ELF-1 (cell line): ENCODE measurements at regions not wholly inside any gene's neighbourhood (a gene's known extent, or its start where the extent isn't known, plus 50 kb on each side); places are given as distances from the start of the nearest gene placed in this dataset.

Experiments used
- DNase-seq: peaks from one replicate; pipeline ENCODE4 v3.0.0-alpha.2; 2016; ENCODE audit warnings: low read depth, low spot score

DNA sequence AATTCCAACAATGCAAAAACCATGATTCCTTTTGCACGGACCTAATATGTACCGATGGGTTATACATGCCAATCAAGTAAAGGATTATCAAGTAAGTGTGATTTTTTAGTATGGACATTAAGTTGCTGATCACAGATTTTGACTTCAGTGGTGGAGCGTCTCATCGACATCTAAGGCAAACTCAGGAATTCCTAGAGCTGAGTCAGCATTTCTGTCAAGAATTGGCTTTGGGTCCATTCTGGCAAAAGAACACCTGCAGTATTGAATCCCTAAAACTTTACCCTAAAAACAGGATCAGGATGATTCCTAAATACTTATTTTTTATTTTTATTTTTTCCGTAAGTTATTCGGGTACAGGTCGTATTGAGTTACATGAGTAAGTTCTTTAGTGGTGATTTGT is 83.6 kb downstream of the HPGD start:
- no peak for DNase-seq

GRCh38 chr4:174437749-174438148 is 84.5 kb downstream of the HPGD start:
- no peak for DNase-seq

- no peak for DNase-seq
Observed at GRCh38 chr4:174437324-174437723, 85.0 kb downstream of the HPGD start.

- no peak for DNase-seq
Observed at GRCh38 chr4:174436377-174436776, 85.9 kb downstream of the HPGD start.

DNA sequence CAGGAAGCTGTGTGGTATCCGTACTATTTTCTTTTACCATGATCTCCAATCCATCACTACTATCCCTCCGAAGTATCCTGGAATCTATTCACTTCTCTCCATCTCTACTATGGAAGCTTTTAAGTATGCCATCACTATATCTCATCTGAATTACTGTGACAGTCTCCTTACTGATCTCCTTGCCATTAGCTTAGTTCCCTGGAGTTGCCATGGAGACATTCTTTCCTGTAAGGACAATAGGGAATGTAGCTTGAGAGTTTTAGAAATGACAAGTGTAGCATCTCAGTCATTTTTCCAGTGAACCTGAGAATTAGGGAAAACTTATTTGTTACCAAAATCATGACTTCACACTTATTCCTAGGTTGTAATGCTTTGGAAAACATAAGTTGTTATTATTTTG is 86.3 kb downstream of the HPGD start:
- no peak for DNase-seq

DNA sequence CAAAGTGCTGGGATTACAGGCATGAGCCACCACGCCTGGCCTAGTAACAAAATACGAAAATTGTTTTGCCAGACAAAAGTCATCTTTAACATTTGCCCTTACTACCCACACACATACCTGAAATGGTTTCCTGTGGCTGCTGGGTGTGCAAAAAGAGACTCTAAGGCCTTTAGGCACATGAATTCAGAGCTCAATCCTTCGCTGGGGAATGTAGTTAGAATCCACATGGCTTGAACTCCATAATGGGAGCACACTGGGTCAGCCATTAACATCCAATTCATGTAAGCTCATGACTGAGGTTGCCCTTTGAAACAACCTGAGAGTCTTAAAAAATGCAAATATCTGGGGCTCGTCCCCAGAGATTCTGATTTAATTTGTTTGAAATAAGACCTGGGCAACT is 87.8 kb downstream of the HPGD start:
- DNase-seq = no peak

DNA sequence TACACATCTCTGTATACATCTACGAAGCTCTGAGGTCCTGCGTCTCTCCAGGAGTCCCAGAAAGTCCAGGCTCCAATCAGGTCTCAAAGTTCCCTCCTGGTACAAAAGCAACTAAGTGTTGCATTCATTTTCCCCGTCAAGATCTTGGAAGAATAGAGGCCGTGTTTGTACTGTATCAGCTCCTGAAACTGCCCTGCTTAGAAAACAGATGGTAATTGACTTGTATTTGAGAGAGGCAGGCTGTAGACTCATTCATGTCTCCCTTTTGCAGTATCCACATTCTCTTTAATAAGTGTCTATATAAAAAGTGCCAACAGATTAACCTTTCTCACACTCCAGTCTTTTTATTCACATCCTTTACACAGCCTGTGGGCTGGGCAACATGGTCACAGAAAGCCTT is 91.7 kb downstream of the HPGD start:
- no peak for DNase-seq

GRCh38 chr4:174429701-174430410 is 92.4 kb downstream of the HPGD start:
- DNase-seq = no peak

GRCh38 chr4:174427571-174428140 is 94.6 kb downstream of the HPGD start:
- no peak for DNase-seq

- no peak for DNase-seq
Observed at GRCh38 chr4:174425669-174426068, 96.6 kb downstream of the HPGD start.

GRCh38 chr4:174423257-174423944 is 98.9 kb downstream of the HPGD start:
- no peak for DNase-seq

GRCh38 chr4:174422893-174423256 is 99.4 kb downstream of the HPGD start:
- DNase-seq = no peak

DNA sequence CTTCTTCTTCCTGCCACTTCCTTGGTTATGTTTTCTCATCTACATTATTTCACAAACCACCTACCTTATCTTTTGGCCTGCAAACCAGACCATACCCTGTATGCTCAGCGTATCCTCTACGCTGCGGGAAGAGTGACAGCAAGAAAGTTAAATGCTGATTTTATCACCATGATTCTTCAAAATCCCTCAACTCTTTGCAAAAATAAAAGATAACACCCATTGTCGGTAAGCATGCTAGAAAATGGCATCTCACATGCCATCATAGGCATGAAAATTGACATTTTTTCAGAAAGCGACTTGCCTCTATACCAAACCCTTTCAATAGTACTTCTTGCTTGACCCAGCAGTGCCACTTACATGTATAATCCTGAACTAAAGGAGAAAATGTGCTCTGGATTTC is 102.0 kb downstream of the HPGD start:
- DNase-seq = no peak

DNA sequence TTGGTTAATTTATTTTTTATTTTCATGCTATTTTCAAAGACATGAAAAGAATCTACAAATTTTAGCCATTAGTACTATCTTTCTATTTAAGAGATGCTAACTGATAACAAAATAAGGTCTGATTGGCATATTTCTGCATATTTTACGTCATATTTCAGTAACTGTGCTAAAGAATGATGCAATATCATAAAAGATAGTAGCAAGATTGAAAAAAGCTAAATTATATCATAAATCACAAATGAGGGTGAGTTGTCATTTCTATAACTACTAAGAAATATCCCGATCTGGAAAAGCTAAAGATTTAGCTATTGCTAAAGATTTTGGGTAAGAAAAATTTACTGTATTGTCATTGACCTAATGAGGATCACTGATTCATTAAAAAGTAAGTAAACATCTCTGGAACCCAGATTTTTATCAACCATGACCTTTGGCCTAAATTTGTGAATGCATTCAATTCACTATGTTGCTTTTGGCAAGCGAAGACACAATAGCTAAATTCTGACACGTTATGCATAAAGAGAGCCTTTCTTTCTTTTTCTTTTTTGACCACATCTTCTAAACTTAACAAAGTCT is 103.6 kb downstream of the HPGD start:
- DNase-seq = no peak

DNA sequence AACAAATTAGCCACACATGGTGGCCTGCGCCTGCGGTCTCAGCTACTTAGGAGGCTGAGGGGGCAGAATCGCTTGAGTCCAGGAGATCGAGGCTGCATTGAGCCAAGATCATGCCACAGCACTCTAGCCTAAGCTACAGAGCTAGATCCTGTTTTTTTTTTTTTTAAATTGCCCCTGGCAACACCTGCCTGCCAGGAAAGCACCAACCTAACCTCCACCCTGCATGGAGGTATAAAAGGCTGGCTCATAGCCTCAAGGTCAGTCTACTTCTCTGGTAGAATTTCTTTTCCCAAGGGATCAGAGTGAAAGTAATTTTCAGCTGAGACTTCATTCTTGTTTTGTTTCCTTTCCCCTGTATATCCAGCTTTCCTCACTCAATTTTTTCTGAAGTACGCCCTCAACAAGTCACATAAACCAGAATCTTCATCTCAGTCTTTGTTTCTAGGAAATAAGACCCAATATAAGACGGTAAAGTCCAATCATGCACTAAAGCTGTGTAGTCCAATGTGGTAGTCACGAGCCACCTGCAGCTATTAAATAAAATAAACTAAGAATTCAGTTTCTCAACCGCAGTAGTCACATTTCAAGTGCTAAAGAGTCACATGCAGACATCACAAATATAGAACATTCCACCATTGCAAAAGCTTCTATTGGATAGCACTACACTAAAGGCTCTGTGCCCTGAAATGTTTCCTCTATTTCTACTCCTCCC is 113.3 kb downstream of the HPGD start:
- peak; percentile 70 for DNase-seq

DNA sequence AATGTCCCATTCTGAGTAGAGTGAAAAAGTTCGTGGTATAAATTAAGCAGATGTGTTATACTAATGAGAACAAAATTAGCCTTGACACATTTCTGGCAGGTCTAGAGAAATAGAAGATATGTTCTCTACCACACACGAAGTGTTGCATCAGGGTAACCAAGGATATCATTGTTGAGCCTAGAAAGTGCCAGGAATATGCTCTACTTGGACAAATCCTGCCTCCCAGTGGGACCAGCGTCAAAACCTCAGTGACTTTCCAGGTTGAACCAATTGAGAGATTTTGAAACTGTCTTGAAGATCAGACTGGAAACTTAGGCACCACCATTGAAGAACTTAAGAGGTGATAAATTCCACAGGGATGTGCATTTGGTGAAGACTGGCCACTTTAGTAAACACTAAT is 115.9 kb downstream of the HPGD start:
- DNase-seq = no peak

- DNase-seq = no peak
Observed at GRCh38 chr4:174405923-174406322, 116.4 kb downstream of the HPGD start.

DNA sequence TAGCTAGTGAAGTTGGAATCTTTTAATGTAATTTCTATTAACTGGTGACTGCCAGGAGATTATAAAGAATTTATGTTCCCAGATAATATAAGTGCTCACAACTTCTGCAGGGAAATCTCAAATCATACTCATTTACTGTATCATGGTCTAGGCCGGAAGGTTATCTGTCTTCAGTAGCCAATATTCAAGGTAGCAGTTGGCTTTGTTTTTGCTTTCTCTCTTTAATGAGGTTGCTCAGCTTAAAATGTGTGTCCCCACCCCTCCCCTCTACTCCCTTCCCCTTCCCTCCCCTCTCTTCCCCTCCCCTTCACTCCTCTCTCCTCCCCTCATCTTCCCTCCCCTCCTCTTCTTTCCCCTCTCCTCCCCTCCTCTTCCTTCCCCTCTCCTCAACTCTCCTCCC is 117.6 kb downstream of the HPGD start:
- DNase-seq = no peak

- peak; percentile 27 for DNase-seq
Observed at GRCh38 chr4:174403177-174403543, 119.1 kb downstream of the HPGD start.

- DNase-seq = peak; percentile 32
Observed at GRCh38 chr4:174402470-174403176, 118.9 kb downstream of the CEP44 start.

DNA sequence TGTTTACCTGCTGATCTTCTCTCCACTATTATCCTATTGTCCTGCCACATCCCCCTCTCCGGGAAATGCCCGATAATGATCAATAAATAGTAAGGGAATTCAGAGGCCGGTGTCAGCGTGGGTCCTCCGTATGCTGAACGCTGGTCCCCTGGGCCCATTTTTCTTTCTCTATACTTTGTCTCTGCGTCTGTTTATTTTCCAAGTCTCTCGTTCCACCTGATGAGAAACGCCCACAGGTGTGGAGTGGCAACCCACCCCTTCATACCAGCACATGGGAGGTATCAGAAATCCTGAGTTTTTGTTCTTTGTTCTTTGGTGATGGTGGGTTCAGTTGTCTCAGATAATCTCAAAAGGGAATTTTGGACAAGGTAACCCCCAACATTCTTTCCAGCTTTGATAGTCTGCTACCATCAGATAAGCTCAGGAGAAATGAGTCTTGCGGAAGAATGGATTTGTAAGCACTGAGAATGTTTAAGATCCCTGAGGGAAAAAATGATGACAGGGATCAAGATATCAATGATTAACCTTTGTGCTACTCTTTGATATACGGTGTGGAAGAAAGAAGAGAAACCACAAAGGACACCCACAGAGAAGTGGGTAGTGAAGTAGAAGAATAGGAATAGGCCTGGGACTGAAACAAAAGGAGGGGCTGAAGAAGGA is 117.9 kb downstream of the CEP44 start:
- peak; percentile 67 for DNase-seq
